Ovary (tissue), 7 donors: ENCODE measurements at regions not wholly inside any gene's neighbourhood (a gene's known extent, or its start where the extent isn't known, plus 50 kb on each side); places are given as distances from the start of the nearest gene placed in this dataset.

Experiments
- DNase-seq, 5 donors: peaks; one replicate each; pipeline ENCODE4 v3.0.0-alpha.2; 2019 to 2020
- H3K27ac ChIP-seq, 2 donors: fragments of 200-600 bp; one replicate each; pipeline versions ENCODE4 v1.5.1 to v1.8.0; 2019 to 2022
- H3K27me3 ChIP-seq: fragments of 200-600 bp; one replicate; pipeline ENCODE4 v1.8.0; 2022
- H3K36me3 ChIP-seq: fragments of 200-600 bp; sonication (generic); one replicate; pipeline ENCODE4 v1.5.1; 2019
- H3K4me1 ChIP-seq: one replicate; pipeline ENCODE4 v1.8.1; 2013; ENCODE audit warnings: mild to moderate bottlenecking, moderate library complexity; ENCODE audit not compliant: insufficient read depth
- H3K4me3 ChIP-seq: fragments of 200-600 bp; sonication (generic); one replicate; pipeline ENCODE4 v1.5.1; 2017
- H3K9me3 ChIP-seq, 2 donors: fragments of 200-600 bp in 1 of 2; sonication (generic) in 1 of 2; one replicate each; pipeline versions ENCODE4 v1.5.1 to v1.8.1; 2013 to 2019; ENCODE audit warnings: mild to moderate bottlenecking in 1 of 2, moderate library complexity in 1 of 2
- CTCF ChIP-seq, 3 donors: fragments of 450-650 bp in 2 of 3; fragments of 200-600 bp in 1 of 3; IDR thresholded peaks; one replicate each; pipeline versions ENCODE4 v1.5.1 to v1.8.0; 2016 to 2022; ENCODE audit warnings: antibody characterized with exemption in 3 of 3, mild to moderate bottlenecking in 1 of 3
- EP300 ChIP-seq: sonication (generic); formaldehyde crosslinking; IDR thresholded peaks from one replicate; pipeline ENCODE4 v1.6.1; 2017; ENCODE audit warnings: antibody characterized with exemption
- POLR2A ChIP-seq: fragments of 450-650 bp; IDR thresholded peaks from one replicate; pipeline ENCODE4 v1.6.1; 2017; ENCODE audit warnings: antibody characterized with exemption, mild to moderate bottlenecking, moderate library complexity
- WGBS, 3 donors: extraction: QIAGEN DNeasy Blood & Tissue Kit in 1 of 3; methylation state at CpG; one replicate each; pipeline versions ENCODE4 v1.1.5 to v1.1.7; 2013 to 2017; 5-methylcytosine and 5-hydroxymethylcytosine counted together
- intact Hi-C, 4 donors: fragments of 100-400 bp; cut with DNase I; formaldehyde crosslinking; loops; one replicate each; pipeline versions ENCODE4 v1.11.0 to v1.15.1; 2022 to 2023
- donor health status: DM: no; HTN: no; CAD: no; lungs with moderate emphysema.
- donor health status: DM: no; HTN: no; CAD: no.
- donor health status: Bipolar disorder and iron deficiency.
- donor health status: DM: no; HTN: no; CAD: no.
- donor health status: DM: yes; HTN: yes; CAD: no.

- Histone ChIP-seq H3K4me1 (peaks cover 1% of the 10 kb centered on the region), H3K27ac (no peak overlapping the region), H3K36me3 (no peaks in the 10 kb centered on the region), H3K4me3 (no peak overlapping the region), H3K27me3 (no peaks in the 10 kb centered on the region), H3K9me3 (no peaks in the 10 kb centered on the region)
- intact Hi-C loops = no loop called here
- TF ChIP-seq CTCF (IDR thresholded peaks at IDR 0.05) (no peak), EP300 (no peak), POLR2A (no peak)
- 86 to 89% (median 86%) methylated on average over 6 of the region's 6 CpGs for WGBS, 3 donors
- DNase-seq = no peak
Observed at GRCh38 chr16:11403920-11404319, 58.7 kb downstream of the RMI2 start.

- intact Hi-C loops = loop anchor here in 1 of 4 donors (5.0 kb wide), 2 partner anchors 238 to 308 kb away; no protein-coding TSS in a partner anchor
- TF ChIP-seq CTCF (IDR thresholded peaks at IDR 0.05) = no peak
- TF ChIP-seq POLR2A = no peak
- no peak for TF ChIP-seq EP300
- no peaks in the 10 kb centered on the region for H3K27me3 ChIP-seq
- H3K27ac ChIP-seq = no peak overlapping the region
- H3K4me3 ChIP-seq = no peak overlapping the region
- H3K36me3 ChIP-seq = no peaks in the 10 kb centered on the region
- WGBS, 3 donors = 85 to 91% (median 90%) methylated on average over 11 to 12 of the region's 12 CpGs
- H3K9me3 ChIP-seq = no peaks in the 10 kb centered on the region
- H3K4me1 ChIP-seq = peaks cover 2% of the 10 kb centered on the region
- no peak for DNase-seq
Observed at GRCh38 chr16:11404603-11405002, 59.3 kb downstream of the RMI2 start.

GRCh38 chr16:11405331-11406176 is 60.3 kb downstream of the RMI2 start:
- intact Hi-C loops = loop anchor here in 1 of 4 donors (5.0 kb wide), 2 partner anchors 237 to 307 kb away; no protein-coding TSS in a partner anchor
- TF ChIP-seq POLR2A (no peak), CTCF (IDR thresholded peaks at IDR 0.05) (no peak), EP300 (no peak)
- Histone ChIP-seq H3K9me3 (no peaks in the 10 kb centered on the region), H3K4me3 (no peak overlapping the region), H3K27me3 (no peaks in the 10 kb centered on the region), H3K27ac (no peak overlapping the region), H3K36me3 (no peaks in the 10 kb centered on the region), H3K4me1 (peaks cover 2% of the 10 kb centered on the region)
- no peak for DNase-seq
- 66 to 70% (median 69%) methylated on average over 11 of the region's 11 CpGs for WGBS, 3 donors

- WGBS, 3 donors = 94 to 97% (median 94%) methylated on average over 6 of the region's 6 CpGs
- Histone ChIP-seq H3K27ac (no peak overlapping the region), H3K4me1 (peaks cover 1% of the 10 kb centered on the region), H3K9me3 (no peaks in the 10 kb centered on the region), H3K4me3 (no peak overlapping the region), H3K27me3 (no peaks in the 10 kb centered on the region), H3K36me3 (no peaks in the 10 kb centered on the region)
- no peak for DNase-seq
- intact Hi-C loops = loop anchor here in 1 of 4 donors (5.0 kb wide), 2 partner anchors 236 to 306 kb away; no protein-coding TSS in a partner anchor
- no peak for TF ChIP-seq POLR2A
- no peak for TF ChIP-seq EP300
Observed at GRCh38 chr16:11406177-11406560, 60.9 kb downstream of the RMI2 start.
